Stimulated activated CD4-positive, alpha-beta T cell treated with anti-CD3 and anti-CD28 coated beads, Interleukin-2, amount 100 ng/mL, for 24 hours (primary cell): ENCODE measurements at regions not wholly inside any gene's neighbourhood (a gene's known extent, or its start where the extent isn't known, plus 50 kb on each side); places are given as distances from the start of the nearest gene placed in this dataset.
"Not testable (repeated sequence)": the region's sequence is repeated elsewhere in the genome, so short reads cannot be mapped to it uniquely, and the experiment has no call there.

ENCODE experiments used
- DNase-seq, 2 donors: peaks; one replicate each; pipeline ENCODE4 v3.0.0-alpha.2; 2020

DNA sequence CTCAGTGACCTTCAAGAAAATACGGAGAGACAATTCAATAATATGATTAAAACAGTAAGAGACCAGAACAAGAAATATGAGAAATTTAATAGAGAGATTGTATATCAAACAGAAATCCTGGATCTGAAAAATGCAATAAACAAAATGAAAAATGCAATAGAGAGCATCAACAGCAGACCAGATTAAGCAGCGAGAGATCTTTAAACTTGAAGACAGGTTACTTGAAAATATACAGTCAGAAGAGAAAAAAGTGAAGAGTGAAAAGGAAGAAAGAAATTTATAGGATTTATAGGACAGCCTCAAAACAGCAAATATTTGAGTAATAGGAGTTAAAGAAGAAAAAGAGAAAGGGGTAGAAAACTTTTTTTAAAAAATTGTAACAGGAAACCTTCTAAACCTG lies 813.9 kb upstream of the GRM7 start:
- no peak for DNase-seq

DNA sequence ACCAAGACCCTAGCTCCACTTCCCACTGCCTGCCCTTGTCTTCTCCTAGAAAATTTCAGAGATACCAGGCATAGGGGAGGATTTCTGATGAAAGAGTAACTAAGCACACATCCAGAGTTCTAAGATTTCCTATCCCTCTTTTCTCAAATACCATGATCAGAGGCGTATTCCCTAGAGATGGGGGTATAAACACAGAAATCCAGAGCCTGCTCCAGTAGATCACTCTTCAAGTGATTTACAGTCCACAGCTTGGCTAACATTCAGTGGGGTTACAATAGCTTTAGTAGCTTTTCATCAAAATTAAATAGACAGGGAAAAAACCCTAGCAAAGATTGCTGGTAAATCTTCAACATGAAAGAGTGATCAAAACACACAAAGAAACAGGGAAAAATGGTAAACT lies 800.7 kb upstream of the GRM7 start:
- no peak for DNase-seq

DNA sequence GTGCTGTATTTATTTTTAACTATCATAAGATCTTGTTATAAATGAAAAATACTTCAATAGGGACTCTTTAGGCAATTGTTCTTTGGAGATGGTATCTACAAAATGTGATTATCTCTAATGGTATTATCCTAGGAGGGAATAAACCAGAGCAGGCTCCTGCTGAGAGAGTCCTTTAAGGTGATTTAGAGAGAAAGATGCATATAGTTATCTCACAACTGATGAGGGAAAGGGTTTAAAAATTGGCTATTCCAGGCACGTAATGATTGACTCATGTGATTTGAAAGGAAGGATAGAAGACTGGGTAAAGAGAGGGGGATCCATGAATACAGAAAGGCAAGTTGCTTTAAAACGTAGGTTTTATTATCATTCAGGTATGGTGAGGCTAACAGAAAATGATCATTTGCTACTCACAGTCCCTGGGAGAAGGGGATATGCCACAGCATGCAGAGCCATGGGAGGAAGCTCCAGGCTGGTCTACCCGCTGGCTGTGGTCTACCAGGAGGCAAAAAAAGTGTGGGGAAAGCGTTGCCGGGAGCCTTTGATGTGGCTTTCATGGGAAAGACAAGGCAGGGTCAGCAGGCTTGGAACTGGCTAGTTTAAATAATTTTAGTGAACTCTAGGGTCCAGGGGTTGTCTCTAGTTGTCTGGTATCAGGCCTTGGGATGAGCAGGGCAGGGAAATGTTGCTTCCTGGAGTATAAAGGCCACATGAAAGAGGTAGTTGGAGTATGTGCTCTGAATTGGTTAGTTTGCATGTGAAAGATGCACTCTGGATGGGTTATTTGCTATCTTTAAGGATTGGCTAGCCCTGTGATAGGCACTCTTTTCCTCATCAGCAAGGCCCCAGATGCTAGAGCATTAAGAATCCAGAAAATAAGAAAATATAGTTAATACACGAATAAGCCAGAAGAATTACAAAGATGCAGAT lies 798.4 kb upstream of the GRM7 start:
- DNase-seq = no peak

DNA sequence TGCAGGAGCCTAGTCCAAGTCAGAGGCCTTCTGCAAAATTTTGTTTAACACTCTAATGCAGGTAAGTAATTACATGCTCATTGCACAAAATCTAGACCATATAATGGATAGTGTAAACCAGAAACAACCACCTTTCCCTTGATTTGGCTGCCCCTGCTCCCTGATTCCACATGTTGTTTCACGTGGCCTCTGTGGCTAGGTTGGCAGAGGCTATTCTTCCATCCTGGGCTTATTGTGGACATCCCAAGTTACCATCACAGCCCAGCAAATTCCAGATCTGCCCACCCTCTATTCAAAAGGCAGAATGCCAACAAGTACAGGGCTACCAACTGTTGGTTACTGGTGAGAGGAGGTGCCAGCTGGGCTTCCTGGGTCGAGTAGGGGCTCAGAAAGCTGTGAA lies 794.5 kb upstream of the GRM7 start:
- DNase-seq = no peak

DNA sequence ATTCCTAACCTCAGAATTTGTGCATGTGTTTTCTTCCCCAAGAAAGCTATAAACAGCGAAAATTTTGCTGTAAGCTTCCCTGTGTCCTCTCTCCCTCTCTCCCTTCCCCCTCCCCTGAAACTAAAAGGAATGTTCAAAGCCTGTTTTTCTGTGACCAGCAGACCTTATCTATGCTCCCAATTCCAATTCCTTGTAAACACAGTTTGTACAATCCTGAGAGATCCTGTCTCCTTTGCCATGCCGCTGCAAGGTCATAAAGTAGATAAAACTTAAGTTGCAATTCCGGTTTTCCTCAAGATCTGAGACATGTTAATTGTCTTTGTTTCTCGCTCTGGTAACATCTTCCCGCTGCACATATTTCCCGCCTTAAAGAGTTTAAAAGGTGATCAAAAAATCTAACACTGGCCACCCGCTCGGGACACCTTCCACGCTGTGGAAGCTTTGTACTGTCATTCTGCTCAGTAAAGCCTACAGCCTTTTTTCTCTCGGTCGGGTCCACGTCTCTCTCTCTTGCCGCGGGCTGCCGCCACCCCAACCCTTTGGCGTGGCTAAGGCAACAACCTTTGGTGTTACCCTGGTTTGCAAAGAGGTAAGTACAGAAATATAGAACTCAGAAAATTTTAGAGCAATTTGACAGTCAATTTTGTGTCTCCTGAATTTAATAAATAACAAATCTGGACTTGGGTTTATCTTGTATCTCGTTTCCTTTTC lies 793.9 kb upstream of the GRM7 start:
- not testable (repeated sequence) for DNase-seq

DNA sequence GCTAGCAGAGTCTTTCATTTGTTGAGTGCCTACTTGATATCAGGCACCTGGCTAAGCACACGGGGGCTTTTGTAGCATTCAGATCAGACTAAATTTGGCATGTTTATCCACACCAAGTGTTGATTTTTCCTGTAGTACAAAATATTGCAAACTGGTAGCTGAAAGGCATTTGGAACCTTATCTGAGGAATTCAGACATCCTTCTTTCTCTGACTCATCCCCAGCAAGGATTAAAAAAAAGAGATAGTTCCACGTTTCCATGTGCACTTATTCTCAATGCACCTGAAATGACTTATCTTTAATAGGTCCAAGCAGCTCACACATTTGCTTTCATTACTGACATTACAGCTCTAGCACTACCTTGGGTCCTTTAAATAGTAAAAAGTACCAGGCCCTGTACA lies 786.0 kb upstream of the GRM7 start:
- DNase-seq = no peak

DNA sequence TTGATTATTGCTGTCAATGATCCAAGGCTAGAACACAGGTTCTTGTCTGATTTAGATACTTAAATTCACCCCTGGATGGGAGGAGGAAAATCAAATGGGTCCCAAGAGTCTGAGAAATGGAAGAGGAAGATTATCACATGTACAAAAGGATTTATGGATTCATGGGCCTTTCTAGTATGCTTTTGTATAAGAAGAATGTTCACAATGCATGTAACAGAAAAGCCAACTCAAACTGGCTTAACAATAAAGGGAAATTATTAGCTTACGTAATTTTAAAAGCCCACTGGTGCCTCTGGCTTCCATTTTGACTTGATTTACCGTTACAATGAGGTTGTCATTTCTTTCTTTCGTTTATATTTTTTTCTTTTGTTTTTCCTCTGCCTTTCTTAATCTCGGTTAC lies 782.5 kb upstream of the GRM7 start:
- DNase-seq = no peak

DNA sequence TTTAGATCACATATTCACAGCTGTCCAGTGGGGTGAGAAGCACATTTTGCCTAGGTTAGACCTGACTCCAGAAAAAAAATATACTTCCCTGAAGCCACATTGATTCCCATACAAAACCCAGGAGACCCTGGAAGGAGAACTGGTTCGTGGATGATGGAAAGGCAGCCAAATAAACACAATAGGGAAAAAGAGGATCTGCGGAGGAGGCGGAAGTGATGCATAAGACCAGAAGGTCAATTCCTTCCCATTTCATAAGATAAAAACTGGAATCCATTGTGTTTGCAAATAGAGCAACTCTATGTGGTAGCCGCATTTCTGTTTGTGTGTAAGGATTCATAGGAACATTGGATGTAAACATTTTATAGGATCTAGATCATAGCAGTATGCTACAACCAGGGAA lies 781.9 kb upstream of the GRM7 start:
- no peak for DNase-seq

DNA sequence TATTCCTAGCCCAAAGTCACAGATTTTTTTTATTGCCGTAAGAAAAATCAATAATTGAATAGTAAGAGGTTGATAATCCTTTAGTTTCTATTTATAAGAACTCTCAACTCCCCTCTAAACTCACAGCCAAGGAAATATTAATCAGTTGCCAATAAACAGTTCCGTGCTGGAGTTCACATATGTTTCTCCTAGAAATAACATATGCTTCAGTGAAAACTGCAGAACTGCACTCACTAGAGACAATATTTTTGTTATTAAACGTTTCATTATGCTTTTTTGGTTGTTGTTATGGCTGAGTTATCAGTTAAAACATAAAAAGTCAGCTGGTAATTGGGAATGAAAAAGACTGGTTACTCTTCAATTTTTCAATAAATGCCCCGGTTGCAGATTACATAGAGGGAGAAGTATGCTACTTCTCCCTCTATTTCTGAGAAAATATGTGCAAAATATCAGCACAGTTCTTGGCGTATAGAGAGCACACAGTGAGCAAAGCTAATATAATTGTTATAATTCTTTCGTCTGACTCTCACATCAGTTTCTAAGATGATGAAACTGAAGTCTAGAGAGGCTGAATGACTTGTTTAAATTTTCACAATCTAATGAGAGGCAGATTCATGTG lies 781.2 kb upstream of the GRM7 start:
- DNase-seq = no peak

DNA sequence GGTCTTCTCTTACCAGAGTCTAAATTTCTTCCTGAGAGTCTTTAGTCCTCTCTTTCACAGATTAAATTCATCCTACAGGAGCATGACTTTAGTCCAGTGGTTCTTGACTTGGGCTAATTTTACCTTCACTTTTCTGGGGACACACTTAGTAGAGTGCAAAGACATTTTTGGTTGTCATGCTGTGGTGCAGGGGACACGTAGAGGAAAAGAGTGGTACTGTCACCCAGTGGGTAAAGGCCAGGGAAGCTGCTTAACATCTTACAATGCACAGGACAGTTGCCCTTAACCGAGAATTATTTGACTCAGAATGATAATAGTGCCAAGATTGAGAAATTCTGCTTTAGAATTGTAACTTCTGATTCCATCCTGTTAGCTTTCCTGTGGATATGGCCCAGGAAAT lies 772.5 kb upstream of the GRM7 start:
- no peak for DNase-seq

DNA sequence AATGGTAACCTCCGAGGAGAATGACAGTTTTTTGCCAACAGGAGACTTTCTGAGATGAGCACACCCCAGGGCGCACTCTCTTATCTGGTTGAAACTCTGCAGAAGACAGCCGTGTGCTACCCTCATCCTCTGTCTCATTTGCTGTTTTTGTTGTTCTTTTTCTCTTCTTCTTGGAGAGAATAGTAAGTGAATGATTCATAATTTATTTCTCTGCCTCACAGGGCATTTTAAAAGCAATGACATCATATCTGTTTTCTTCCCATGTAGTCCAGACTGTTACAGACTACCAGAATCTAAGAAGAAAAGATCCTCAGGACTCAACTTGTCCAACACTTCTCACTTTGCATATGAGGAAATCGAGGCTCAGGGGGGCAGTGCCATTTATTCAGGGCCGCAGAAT lies 771.1 kb upstream of the GRM7 start:
- DNase-seq = no peak

DNA sequence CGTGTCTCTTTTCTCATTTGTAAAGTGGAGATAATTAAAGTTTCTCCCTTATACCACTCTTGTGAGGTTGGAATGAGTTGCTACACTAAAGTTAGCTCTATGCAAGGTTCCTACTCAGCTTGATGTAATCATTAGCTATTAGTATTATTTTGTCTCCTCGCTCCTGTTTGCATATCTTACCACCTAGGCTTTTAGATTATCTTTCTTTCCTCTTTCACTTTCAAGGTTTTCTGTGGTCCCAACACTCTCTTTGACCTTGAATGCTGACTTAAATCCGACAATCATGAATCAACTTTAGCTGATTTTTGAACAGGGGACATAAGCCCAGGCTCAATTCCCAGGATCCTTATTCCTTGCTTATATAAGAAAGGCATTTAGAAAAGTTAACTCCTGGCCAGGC lies 769.7 kb upstream of the GRM7 start:
- DNase-seq = no peak

DNA sequence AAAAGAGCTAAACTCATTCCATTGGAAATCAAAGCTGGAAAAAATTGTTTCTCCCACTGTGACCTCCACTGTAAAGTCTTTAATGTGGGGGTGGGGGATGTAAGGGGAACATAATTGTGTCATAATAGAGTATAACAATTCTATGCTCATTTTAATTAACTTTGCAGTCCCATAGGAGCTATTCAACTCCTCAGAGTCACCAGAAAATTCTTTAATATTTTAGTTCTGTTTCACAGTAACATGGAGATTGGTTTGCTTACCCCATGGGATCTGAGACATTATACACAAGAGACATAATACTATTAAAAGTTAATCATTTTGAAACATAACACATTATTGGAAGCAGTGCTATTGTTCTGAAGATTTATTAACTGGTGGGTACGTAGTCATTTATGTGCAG lies 765.9 kb upstream of the GRM7 start:
- no peak for DNase-seq

DNA sequence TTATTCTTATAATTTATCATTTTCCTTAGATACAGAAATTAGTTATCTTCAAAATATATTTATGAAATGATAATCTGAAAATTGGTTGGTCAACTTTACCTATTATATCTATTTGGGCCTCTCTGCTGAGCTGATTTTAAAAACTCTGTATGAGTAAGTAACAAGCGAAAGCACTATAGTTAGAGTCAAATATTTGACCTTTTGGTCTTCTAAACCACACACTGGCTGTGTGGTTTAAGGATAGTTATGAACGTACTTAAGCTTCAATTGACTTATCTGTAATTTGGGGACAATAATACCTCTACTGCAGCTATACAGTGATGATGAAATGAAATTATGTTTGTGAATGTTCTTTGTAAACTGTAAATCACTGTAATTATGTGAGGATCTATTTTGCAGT lies 763.9 kb upstream of the GRM7 start:
- no peak for DNase-seq

DNA sequence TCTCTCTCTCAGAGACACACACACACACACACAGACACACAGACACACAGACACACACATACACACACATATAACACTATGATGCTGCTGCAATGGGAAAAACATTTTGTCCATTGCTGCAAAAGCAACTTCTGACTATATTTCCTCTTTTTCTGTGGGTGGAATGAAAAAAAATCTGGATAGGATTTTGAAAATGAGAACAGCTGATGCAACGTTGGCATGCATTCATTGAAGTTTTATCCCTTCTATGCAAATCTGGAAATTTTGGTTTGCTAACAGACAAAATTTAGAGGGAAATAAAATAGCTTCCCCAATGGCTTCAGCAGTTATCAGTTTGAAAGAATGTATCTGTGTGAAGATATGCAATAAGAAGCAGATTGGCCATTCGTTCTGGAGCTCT lies 763.4 kb upstream of the GRM7 start:
- DNase-seq = no peak

DNA sequence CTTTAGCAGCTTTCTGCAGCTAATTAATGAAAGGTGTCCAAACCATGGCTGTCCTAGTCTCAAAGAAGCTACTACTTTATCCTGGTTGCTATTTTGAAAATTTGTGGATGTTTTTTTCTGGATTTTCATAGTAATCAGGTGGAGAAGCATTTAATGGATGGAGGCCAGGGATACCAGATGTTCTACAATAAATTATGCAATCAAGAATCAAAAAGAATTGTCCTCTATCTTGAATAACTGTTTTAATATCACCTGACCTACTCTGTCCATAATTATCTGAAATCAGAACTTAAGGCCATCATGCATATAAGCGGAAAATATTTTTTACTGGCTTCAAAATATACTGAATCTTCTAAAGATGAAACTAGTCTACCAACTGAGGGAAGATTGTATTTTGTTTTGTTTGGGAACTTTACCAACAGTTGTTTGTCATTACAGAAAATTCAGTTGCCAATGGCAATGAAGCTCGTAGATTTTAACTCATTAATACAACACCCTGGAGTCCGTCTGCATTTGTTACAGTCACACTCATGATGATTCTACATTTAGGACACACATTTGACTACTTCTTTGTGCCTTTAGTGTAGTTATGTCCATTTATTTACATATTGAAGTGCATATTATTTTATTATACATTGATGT lies 762.3 kb upstream of the GRM7 start:
- DNase-seq = no peak

DNA sequence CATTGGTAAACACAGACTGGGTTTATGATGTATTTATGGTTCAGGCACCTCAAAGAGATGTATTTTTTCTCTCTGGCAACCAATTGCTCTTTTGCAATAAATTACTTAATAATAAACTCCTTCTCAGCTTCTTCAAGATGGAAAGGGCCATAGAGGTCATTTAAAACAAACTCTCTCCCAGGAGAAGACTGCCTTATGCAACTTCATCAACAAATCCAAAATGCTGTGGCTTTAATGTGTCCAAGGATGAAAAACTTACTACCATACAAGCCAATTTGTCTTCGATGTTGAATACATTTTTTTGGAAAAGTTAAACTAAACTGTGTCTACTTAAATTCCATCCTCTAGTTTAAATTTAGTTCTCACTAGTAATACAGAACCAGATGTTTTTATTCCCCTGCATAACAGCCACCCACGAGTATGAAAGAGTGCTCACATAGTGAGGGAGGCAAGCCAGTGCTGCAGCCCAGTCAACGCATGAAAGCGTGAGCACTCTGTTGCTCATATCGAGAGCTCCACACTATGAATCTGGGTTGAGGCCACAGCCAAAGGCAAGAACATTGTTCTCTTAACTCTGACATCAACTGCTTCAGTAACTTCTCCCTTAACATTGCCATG lies 761.3 kb upstream of the GRM7 start:
- no peak for DNase-seq

DNA sequence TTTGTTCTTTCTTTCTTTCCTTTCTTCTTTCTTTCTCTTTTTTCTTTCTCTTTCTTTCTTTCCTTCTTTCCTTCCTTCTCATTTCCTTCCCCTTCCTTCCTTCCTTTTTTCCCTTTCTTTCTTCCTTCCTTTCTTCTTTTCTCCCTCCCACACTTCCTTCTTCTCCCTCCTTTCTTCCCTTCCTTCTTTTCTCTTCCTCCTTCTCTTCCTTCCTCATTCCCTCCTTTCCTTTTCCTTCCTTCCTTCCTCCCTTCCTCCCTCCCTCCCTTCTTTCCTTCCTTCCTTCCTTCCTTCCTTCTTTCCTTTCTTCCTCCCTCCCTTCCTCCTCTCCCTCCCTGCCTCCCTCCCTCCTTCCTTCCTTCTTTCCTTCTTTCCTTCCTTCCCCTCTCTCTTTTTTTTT lies 755.7 kb upstream of the GRM7 start:
- no peak for DNase-seq

DNA sequence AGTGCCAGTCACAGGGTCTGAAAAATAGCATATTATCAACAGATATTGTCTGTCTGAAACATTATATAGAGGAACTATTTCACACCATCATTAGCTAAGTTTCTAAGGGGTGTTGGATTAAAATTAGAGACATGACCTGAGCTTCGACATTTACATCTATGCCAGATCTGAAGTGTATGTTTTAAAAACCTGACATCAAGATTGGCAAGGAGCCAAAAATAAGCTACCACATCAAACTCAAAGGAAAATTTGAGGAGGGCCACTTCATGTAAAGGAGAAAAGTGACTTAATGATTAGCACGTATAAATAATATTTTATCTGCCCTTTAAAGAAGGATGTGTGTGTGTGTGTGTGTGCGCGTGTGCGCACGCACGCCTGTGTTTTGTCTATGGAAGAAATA lies 752.0 kb upstream of the GRM7 start:
- DNase-seq = no peak

DNA sequence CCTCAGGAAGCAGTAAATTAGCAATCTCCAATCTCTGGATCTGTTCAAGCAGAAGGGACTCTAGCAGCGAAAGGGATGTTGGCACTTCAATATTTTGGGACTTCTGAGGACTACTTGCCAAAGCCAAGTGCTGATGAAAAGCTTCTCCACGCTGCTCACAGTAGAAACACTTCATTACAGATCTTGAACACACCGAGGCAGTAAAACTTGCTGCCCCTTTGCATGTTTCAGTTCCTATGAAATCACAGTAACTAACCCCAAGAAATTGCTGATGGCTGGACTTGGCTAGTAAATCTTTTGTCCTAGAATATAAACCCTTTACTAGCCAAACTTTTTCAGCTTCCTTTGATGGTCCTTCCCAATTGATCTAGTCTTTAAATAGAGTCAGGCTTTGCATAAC lies 750.5 kb upstream of the GRM7 start:
- DNase-seq = no peak

DNA sequence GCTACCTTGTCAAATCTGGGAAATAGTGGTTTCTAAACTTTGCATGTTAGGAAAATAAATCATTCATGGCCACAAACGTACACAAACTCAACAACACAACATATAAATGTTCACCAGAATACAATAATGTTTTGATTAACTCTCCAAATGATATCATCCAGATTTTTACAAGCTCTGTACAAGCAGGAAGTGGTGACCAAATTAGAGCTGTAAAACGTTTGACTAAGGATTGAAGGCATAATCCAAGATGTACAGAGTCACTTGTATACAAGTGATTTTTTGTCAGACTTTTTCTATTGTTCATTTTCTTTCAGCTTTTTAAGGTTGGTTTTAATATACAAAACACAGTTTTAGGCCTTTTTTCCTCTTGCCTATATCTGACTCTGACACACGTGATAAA lies 748.4 kb upstream of the GRM7 start:
- no peak for DNase-seq

DNA sequence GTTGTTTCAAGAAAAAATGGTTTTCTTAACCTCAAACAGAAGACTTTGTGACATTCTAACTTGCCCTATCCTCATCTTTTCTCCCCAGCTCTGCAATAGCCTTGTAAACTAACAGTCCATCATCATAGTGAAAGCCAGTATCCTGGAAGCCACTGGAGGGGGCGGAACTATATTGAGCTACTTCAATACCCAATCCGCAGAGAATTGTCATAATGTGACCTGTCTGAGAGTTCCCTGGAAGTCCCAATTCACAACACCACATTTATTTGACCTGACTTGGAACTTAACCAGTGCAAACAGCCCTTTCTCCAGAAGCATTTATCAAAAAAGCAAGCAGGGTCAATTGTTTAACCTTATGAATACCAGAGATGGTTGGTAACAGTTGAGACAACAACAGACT lies 747.6 kb upstream of the GRM7 start:
- DNase-seq = no peak

DNA sequence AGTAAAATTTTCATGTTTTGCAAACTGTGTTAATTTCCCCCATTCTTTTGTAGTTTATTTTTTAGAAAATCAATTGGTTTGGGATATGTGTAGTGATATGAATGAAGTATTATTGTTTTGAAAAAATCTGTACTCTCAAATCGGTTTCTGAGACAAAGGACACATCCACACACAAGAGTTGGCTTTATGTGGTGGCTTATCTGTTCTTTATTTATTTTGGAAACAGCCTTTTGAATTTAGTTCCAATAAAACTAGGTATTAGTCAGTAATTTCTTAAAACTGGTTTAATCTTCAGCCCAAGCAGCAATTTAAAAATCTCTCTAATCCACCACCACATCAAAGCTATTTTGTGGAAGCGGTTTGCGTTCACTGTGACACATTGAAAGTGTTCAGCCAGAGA lies 741.5 kb upstream of the GRM7 start:
- DNase-seq = no peak
